HEK293 (cell line): ENCODE measurements at regions not wholly inside any gene's neighbourhood (a gene's known extent, or its start where the extent isn't known, plus 50 kb on each side); places are given as distances from the start of the nearest gene placed in this dataset.

ENCODE experiments used
- CTCF ChIA-PET: fragments of 350-600 bp; formaldehyde crosslinking; extraction: SDS; loops from one replicate; lab custom pipeline; 2021; ENCODE audit warnings: antibody characterized with exemption; lab: Yijun Ruan, JAX
- POLR2A ChIA-PET: fragments of 300-600 bp; formaldehyde crosslinking; extraction: SDS; loops from one replicate; lab custom pipeline; 2020; ENCODE audit warnings: antibody characterized with exemption, inconsistent platforms; lab: Yijun Ruan, JAX
- H3K27ac ChIP-seq: fragments of 200-500 bp; sonication (Bioruptor generic); 2 replicates; pipeline ENCODE4 v1.5.1; 2014; ENCODE audit warnings: low read depth, low read length, control low read depth, inconsistent platforms; ENCODE audit errors: extremely low read depth
- H3K36me3 ChIP-seq, 2 experiments: fragments of 200-500 bp in 1 of 2; sonication (Bioruptor generic) in 1 of 2; 1 replicate in 1 of 2; 2 replicates in 1 of 2; pipeline ENCODE4 v1.5.1; 2014 to 2017; ENCODE audit warnings: inconsistent platforms in 2 of 2, low read length in 2 of 2; ENCODE audit not compliant: control insufficient read depth in 2 of 2, insufficient read depth in 1 of 2
- H3K4me1 ChIP-seq: fragments of 200-500 bp; sonication (Bioruptor generic); 2 replicates; pipeline ENCODE4 v1.5.1; 2014; ENCODE audit warnings: mild to moderate bottlenecking, low read length, inconsistent platforms; ENCODE audit not compliant: control insufficient read depth, insufficient read depth
- H3K4me3 ChIP-seq: 2 replicates; pipeline ENCODE4 v1.5.1; 2011; ENCODE audit warnings: low read depth, mild to moderate bottlenecking, control low read depth, low read length, moderate library complexity
- H3K9me3 ChIP-seq: fragments of 200-500 bp; sonication (Bioruptor generic); 2 replicates; pipeline ENCODE4 v1.5.1; 2014; ENCODE audit warnings: low read depth, low read length, inconsistent platforms; ENCODE audit not compliant: control insufficient read depth, insufficient read depth
- BCL11B ChIP-seq: fragments of 450-650 bp; formaldehyde crosslinking; IDR thresholded peaks from 2 replicates; pipeline ENCODE4 v1.5.1; 2016; ENCODE audit warnings: low read depth, missing biosample characterization, missing genetic modification characterization
- CTCF ChIP-seq: fragments of 450-650 bp; formaldehyde crosslinking; IDR thresholded peaks from 2 replicates; pipeline ENCODE4 v1.5.1; 2016; ENCODE audit warnings: missing biosample characterization, missing genetic modification characterization
- EGR2 ChIP-seq: fragments of 450-650 bp; formaldehyde crosslinking; IDR thresholded peaks from 2 replicates; pipeline ENCODE4 v1.5.1; 2016; ENCODE audit warnings: low read depth, missing biosample characterization, missing genetic modification characterization
- GFI1B ChIP-seq: fragments of 450-650 bp; formaldehyde crosslinking; IDR thresholded peaks from 2 replicates; pipeline ENCODE4 v1.5.1; 2016; ENCODE audit warnings: missing biosample characterization, missing genetic modification characterization
- GLI4 ChIP-seq: fragments of 450-650 bp; formaldehyde crosslinking; IDR thresholded peaks from 2 replicates; pipeline ENCODE4 v1.5.1; 2016; ENCODE audit warnings: missing biosample characterization, missing genetic modification characterization
- HOXD13 ChIP-seq: sonication (generic); formaldehyde crosslinking; IDR thresholded peaks from 2 replicates; pipeline ENCODE4 v1.8.0; 2022; ENCODE audit warnings: missing genetic modification reagents, borderline replicate concordance
- KLF17 ChIP-seq: fragments of 450-650 bp; formaldehyde crosslinking; IDR thresholded peaks from 2 replicates; pipeline ENCODE4 v1.5.1; 2016; ENCODE audit warnings: missing biosample characterization, missing genetic modification characterization
- SETDB1 ChIP-seq: IDR thresholded peaks from one replicate; pipeline ENCODE4 v1.6.1; 2017; ENCODE audit warnings: mild to moderate bottlenecking, low read length, moderate library complexity, mixed read lengths; ENCODE audit not compliant: insufficient read length
- WT1 ChIP-seq: fragments of 450-650 bp; formaldehyde crosslinking; IDR thresholded peaks from 2 replicates; pipeline ENCODE4 v1.5.1; 2016; ENCODE audit warnings: missing biosample characterization, missing genetic modification characterization
- ZBTB10 ChIP-seq: fragments of 450-650 bp; formaldehyde crosslinking; IDR thresholded peaks from 2 replicates; pipeline ENCODE4 v1.5.1; 2016; ENCODE audit warnings: missing biosample characterization, missing genetic modification characterization
- ZNF2 ChIP-seq: fragments of 450-650 bp; formaldehyde crosslinking; IDR thresholded peaks from 2 replicates; pipeline ENCODE4 v1.5.1; 2016; ENCODE audit warnings: missing biosample characterization, missing genetic modification characterization
- ZNF202 ChIP-seq: fragments of 450-650 bp; formaldehyde crosslinking; IDR thresholded peaks from 2 replicates; pipeline ENCODE4 v1.5.1; 2016; ENCODE audit warnings: missing biosample characterization, missing genetic modification characterization, borderline replicate concordance
- ZNF221 ChIP-seq: fragments of 450-650 bp; formaldehyde crosslinking; IDR thresholded peaks from 2 replicates; pipeline ENCODE4 v1.5.1; 2017; ENCODE audit warnings: missing biosample characterization, missing genetic modification characterization, borderline replicate concordance
- ZNF223 ChIP-seq: fragments of 450-650 bp; formaldehyde crosslinking; IDR thresholded peaks from 2 replicates; pipeline ENCODE4 v1.5.1; 2016; ENCODE audit warnings: missing biosample characterization, missing genetic modification characterization
- ZNF324 ChIP-seq: fragments of 450-650 bp; formaldehyde crosslinking; IDR thresholded peaks from 2 replicates; pipeline ENCODE4 v1.5.1; 2016; ENCODE audit warnings: missing biosample characterization, missing genetic modification characterization
- ZNF362 ChIP-seq: fragments of 450-650 bp; formaldehyde crosslinking; IDR thresholded peaks from 2 replicates; pipeline ENCODE4 v1.5.1; 2016; ENCODE audit warnings: missing biosample characterization, missing genetic modification characterization
- ZNF416 ChIP-seq: fragments of 450-650 bp; formaldehyde crosslinking; IDR thresholded peaks from 2 replicates; pipeline ENCODE4 v1.5.1; 2016; ENCODE audit warnings: missing biosample characterization, missing genetic modification characterization
- ZNF433 ChIP-seq: fragments of 450-650 bp; formaldehyde crosslinking; IDR thresholded peaks from 2 replicates; pipeline ENCODE4 v1.5.1; 2016; ENCODE audit warnings: missing biosample characterization, missing genetic modification characterization, low read depth
- ZNF530 ChIP-seq: fragments of 450-650 bp; formaldehyde crosslinking; IDR thresholded peaks from 2 replicates; pipeline ENCODE4 v1.5.1; 2016; ENCODE audit warnings: low read depth, missing biosample characterization, missing genetic modification characterization
- ZNF544 ChIP-seq: fragments of 450-650 bp; formaldehyde crosslinking; IDR thresholded peaks from 2 replicates; pipeline ENCODE4 v1.5.0; 2017; ENCODE audit warnings: missing biosample characterization, missing genetic modification characterization
- ZNF548 ChIP-seq: fragments of 450-650 bp; formaldehyde crosslinking; IDR thresholded peaks from 2 replicates; pipeline ENCODE4 v1.5.1; 2016; ENCODE audit warnings: missing biosample characterization, missing genetic modification characterization
- ZNF664 ChIP-seq: fragments of 450-650 bp; formaldehyde crosslinking; IDR thresholded peaks from 2 replicates; pipeline ENCODE4 v1.5.1; 2016; ENCODE audit warnings: missing biosample characterization, missing genetic modification characterization
- ZNF692 ChIP-seq: fragments of 450-650 bp; formaldehyde crosslinking; IDR thresholded peaks from 2 replicates; pipeline ENCODE4 v1.5.1; 2016; ENCODE audit warnings: missing biosample characterization, missing genetic modification characterization
- ZNF747 ChIP-seq: fragments of 450-650 bp; formaldehyde crosslinking; IDR thresholded peaks from 2 replicates; pipeline ENCODE4 v1.5.1; 2016; ENCODE audit warnings: missing biosample characterization, missing genetic modification characterization

GRCh38 chr5:117072439-117072838, 497.8 kb upstream of the SEMA6A start (continued):
- TF ChIP-seq ZBTB10 (tag by site-specific recombination) = no peak
- no peak for TF ChIP-seq CTCF (tag by site-specific recombination)
- no peak for TF ChIP-seq ZNF433
- no peak for TF ChIP-seq WT1 (tag by site-specific recombination)
- no peak for TF ChIP-seq BCL11B
- no peak for TF ChIP-seq ZNF2 (tag by site-specific recombination)
- no peak for TF ChIP-seq ZNF548 (tag by site-specific recombination)
- no peak for TF ChIP-seq ZNF544
- TF ChIP-seq KLF17 (tag by site-specific recombination) = no peak
- no peak for TF ChIP-seq ZNF530 (tag by site-specific recombination)
- TF ChIP-seq, all 188 proteins: peak for 0

- TF ChIP-seq HOXD13 (CRISPR knock-in tag) (no peak), ZNF664 (tag by site-specific recombination) (no peak), ZNF324 (tag by site-specific recombination) (no peak), ZNF416 (tag by site-specific recombination) (no peak), GLI4 (tag by site-specific recombination) (no peak), SETDB1 (no peak), GFI1B (no peak), ZNF223 (no peak), ZNF692 (tag by site-specific recombination) (no peak), ZNF362 (tag by site-specific recombination) (no peak), ZNF747 (tag by site-specific recombination) (no peak), ZNF221 (tag by site-specific recombination) (no peak), ZNF202 (tag by site-specific recombination) (no peak), EGR2 (tag by site-specific recombination) (no peak)
- no peaks in the 10 kb centered on the region for H3K9me3 ChIP-seq
- H3K36me3 ChIP-seq = no peaks in the 10 kb centered on the region
- H3K4me3 ChIP-seq = no peak overlapping the region
- ChIA-PET POLR2A (no interaction called here), CTCF (no interaction called here)
- peaks cover 4% of the 10 kb centered on the region; the same call in 1 of the 2 replicates for H3K4me1 ChIP-seq
- no peak overlapping the region for H3K27ac ChIP-seq
Observed at GRCh38 chr5:117065800-117066199, 491.2 kb upstream of the SEMA6A start.
